ENCODE measurements at regions not wholly inside any gene's neighbourhood (a gene's known extent, or its start where the extent isn't known, plus 50 kb on each side); places are given as distances from the start of the nearest gene placed in this dataset.
"Not testable (repeated sequence)": the region's sequence is repeated elsewhere in the genome, so short reads cannot be mapped to it uniquely, and the experiment has no call there.

GRCh38 chr5:124022966-124023365, 511.0 kb downstream of the CSNK1G3 start:
- H3K27ac ChIP-seq, result no peak overlapping the region
- no peak overlapping the region for H3K4me3 ChIP-seq
- peaks cover 0 to 3% (median 0%) of the 10 kb centered on the region in 4 donors for H3K9me3 ChIP-seq
- 28 to 65% (median 50%) methylated on average over 3 of the region's 3 CpGs for WGBS, 5 donors
- intact Hi-C loops (cut with DNase I; ENCODE audit: low total_unique reads), result no loop called here
- H3K27me3 ChIP-seq, result no peaks in the 10 kb centered on the region
- no peaks in the 10 kb centered on the region for H3K36me3 ChIP-seq
- no peaks in the 10 kb centered on the region for H3K4me1 ChIP-seq
- DNase-seq, result no peak
- TF ChIP-seq CTCF (IDR thresholded peaks at IDR 0.05) (no peak), EP300 (IDR thresholded peaks at IDR 0.05) (no peak), POLR2A (IDR thresholded peaks at IDR 0.05) (no peak)

GRCh38 chr5:124021776-124022175, 509.8 kb downstream of the CSNK1G3 start:
- Histone ChIP-seq H3K4me3 (no peak overlapping the region), H3K9me3 (peaks cover 0 to 3% (median 0%) of the 10 kb centered on the region in 4 donors), H3K4me1 (no peaks in the 10 kb centered on the region), H3K27me3 (no peaks in the 10 kb centered on the region), H3K27ac (no peak overlapping the region), H3K36me3 (no peaks in the 10 kb centered on the region)
- intact Hi-C loops (cut with DNase I; ENCODE audit: low total_unique reads), result no loop called here
- TF ChIP-seq CTCF (IDR thresholded peaks at IDR 0.05) (no peak), POLR2AphosphoS5 (IDR thresholded peaks at IDR 0.05) (no peak), POLR2A (IDR thresholded peaks at IDR 0.05) (no peak), EP300 (IDR thresholded peaks at IDR 0.05) (no peak)
- WGBS, 5 donors, result 96 to 100% (median 97%) methylated on average over 1 of the region's 1 CpG
- no peak for DNase-seq

- Histone ChIP-seq H3K4me1 (no peaks in the 10 kb centered on the region), H3K27ac (no peak overlapping the region), H3K4me3 (no peak overlapping the region), H3K27me3 (no peaks in the 10 kb centered on the region), H3K36me3 (no peaks in the 10 kb centered on the region), H3K9me3 (peaks cover 0 to 3% (median 0%) of the 10 kb centered on the region in 4 donors)
- intact Hi-C loops (cut with DNase I; ENCODE audit: low total_unique reads), result no loop called here
- WGBS, 5 donors, result 79 to 88% (median 84%) methylated on average over 1 of the region's 1 CpG
- no peak for TF ChIP-seq CTCF (IDR thresholded peaks at IDR 0.05)
- DNase-seq, result no peak
These were observed 509.2 kb downstream of the CSNK1G3 start for GRCh38 chr5:124021066-124021641.

- H3K4me3 ChIP-seq; H3K27me3 ChIP-seq; DNase-seq; H3K36me3 ChIP-seq; H3K27ac ChIP-seq; H3K9me3 ChIP-seq; H3K4me1 ChIP-seq; intact Hi-C loops (cut with DNase I; ENCODE audit: low total_unique reads): not testable (repeated sequence)
- 83 to 88% (median 87%) methylated on average over 3 of the region's 5 CpGs for WGBS, 5 donors
These were observed 505.3 kb downstream of the CSNK1G3 start for GRCh38 chr5:124017321-124017720.

- Histone ChIP-seq H3K36me3 (no peaks in the 10 kb centered on the region), H3K27ac (no peak overlapping the region), H3K4me1 (no peaks in the 10 kb centered on the region), H3K9me3 (peaks cover 0 to 23% (median 10%) of the 10 kb centered on the region in 4 donors), H3K27me3 (no peaks in the 10 kb centered on the region), H3K4me3 (no peak overlapping the region)
- 74 to 83% (median 82%) methylated on average over 2 of the region's 2 CpGs for WGBS, 5 donors
- DNase-seq, result no peak
- intact Hi-C loops (cut with DNase I; ENCODE audit: low total_unique reads), result no loop called here
- TF ChIP-seq POLR2AphosphoS5 (IDR thresholded peaks at IDR 0.05), result no peak
These were observed 495.9 kb downstream of the CSNK1G3 start for GRCh38 chr5:124007675-124008398.

All from stomach (tissue), 8 donors.